Kidney epithelial cell (primary cell): ENCODE measurements at regions not wholly inside any gene's neighbourhood (a gene's known extent, or its start where the extent isn't known, plus 50 kb on each side); places are given as distances from the start of the nearest gene placed in this dataset.
A peak's percentile ranks its signal among the peaks of the same experiment; 100 is the strongest.

Source experiments
- DNase-seq: peaks from one replicate; pipeline ENCODE4 v3.0.0-alpha.2; 2010; ENCODE audit warnings: low read depth
- H3K27me3 ChIP-seq: 2 replicates; pipeline ENCODE4 v1.6.0; 2011; ENCODE audit warnings: low read length; ENCODE audit not compliant: control insufficient read depth, insufficient read depth
- H3K36me3 ChIP-seq: 2 replicates; pipeline ENCODE4 v1.5.1; 2011; ENCODE audit warnings: low read length; ENCODE audit not compliant: control insufficient read depth, insufficient read depth
- H3K4me3 ChIP-seq: 2 replicates; pipeline ENCODE4 v1.5.1; 2011; ENCODE audit warnings: low read depth, mild to moderate bottlenecking, control low read depth, low read length
- TF ChIP-seq, protein P1 (sequence below): IDR thresholded peaks from 2 replicates; pipeline ENCODE4 v1.5.1; 2011; ENCODE audit warnings: mild to moderate bottlenecking, moderate library complexity, low read length, control low read depth, inconsistent platforms; ENCODE audit not compliant: insufficient read depth, poor library complexity, severe bottlenecking

DNA sequence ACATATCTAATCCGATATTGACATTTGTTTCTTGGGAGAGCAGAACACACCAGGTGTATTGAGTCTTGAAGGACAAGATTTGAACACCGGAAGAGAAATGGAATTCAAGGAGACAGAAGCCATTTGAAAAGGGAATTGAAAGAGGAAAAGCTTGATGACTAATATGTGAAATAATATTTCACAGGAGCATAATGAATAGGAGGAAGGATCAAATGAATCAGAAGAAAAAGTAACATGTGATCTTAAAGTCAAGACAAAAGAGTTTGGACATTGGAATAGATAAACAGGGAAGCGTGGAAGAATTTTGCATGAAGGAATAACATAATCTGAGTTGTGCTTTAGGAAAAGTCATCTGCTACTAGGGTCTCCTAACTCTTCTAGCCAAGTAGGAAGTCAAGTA, 145.5 kb upstream of the PDHA2 start:
- H3K4me3 ChIP-seq: no peak overlapping the region
- no peaks in the 10 kb centered on the region for H3K27me3 ChIP-seq
- DNase-seq: no peak
- TF ChIP-seq, protein P1, sequence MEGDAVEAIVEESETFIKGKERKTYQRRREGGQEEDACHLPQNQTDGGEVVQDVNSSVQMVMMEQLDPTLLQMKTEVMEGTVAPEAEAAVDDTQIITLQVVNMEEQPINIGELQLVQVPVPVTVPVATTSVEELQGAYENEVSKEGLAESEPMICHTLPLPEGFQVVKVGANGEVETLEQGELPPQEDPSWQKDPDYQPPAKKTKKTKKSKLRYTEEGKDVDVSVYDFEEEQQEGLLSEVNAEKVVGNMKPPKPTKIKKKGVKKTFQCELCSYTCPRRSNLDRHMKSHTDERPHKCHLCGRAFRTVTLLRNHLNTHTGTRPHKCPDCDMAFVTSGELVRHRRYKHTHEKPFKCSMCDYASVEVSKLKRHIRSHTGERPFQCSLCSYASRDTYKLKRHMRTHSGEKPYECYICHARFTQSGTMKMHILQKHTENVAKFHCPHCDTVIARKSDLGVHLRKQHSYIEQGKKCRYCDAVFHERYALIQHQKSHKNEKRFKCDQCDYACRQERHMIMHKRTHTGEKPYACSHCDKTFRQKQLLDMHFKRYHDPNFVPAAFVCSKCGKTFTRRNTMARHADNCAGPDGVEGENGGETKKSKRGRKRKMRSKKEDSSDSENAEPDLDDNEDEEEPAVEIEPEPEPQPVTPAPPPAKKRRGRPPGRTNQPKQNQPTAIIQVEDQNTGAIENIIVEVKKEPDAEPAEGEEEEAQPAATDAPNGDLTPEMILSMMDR: no peak
- H3K36me3 ChIP-seq: no peaks in the 10 kb centered on the region

DNA sequence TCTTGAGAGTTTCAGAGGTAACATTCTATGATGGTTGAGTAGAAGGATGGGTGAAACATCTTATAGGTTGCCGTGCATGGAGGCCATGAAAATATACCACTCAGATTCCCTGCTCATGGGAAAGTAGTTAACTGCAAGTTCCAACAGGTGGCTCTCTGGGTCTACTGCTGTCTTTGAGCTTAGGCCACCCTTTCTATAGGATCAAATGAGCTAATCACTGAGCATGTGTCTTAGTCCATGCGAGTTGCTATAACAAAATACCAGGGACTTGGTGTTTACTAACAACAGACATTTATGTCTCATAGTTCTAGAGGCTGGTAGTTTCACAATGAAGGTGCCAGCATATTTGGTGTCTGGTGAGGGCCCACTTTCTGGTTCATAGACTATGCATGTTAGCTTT, 144.8 kb upstream of the UNC5C start:
- H3K36me3 ChIP-seq: no peaks in the 10 kb centered on the region
- TF ChIP-seq, protein P1: peak; percentile 46
- no peak overlapping the region for H3K4me3 ChIP-seq
- DNase-seq: no peak
- no peaks in the 10 kb centered on the region for H3K27me3 ChIP-seq

DNA sequence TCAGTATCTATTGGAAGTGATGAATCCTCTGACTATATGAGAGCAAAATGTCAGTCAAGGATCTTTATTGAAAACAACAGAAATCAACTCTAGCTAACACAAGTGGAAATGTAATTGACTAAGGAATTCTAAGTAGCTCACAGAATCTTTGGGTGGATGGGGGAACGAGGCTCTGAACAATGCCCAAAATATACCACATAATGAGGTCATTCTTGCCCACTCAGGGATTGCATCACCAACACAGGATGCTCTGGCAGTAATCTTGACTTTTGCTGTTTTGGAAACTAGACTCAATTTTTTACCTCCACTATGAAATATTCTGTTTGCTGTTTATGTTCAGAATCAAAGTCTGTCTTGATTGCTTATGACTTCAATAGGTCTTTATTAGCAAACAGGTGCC, 127.4 kb upstream of the UNC5C start:
- DNase-seq: no peak
- no peak overlapping the region for H3K4me3 ChIP-seq
- TF ChIP-seq, protein P1: no peak
- H3K27me3 ChIP-seq: no peaks in the 10 kb centered on the region
- H3K36me3 ChIP-seq: no peaks in the 10 kb centered on the region

DNA sequence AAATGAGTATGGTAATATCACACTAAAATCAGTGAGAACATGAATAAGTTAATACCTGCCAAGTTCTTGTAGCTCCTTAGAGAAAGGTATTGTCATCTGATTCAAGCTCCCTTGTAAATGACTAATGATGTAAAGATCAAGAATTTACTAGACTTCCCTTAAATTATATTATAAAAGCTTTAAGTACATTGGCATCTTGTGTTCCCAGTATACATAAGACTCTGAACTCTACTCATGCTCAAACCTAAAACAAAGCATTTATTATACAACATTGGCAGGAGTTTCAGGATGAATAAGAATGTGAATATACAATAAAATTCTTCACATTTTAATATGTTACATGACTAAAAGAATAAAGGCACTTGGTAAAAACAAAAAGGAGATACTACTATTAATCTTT, 126.8 kb upstream of the UNC5C start:
- TF ChIP-seq, protein P1: no peak
- H3K36me3 ChIP-seq: no peaks in the 10 kb centered on the region
- H3K4me3 ChIP-seq: no peak overlapping the region
- H3K27me3 ChIP-seq: no peaks in the 10 kb centered on the region
- DNase-seq: no peak

DNA sequence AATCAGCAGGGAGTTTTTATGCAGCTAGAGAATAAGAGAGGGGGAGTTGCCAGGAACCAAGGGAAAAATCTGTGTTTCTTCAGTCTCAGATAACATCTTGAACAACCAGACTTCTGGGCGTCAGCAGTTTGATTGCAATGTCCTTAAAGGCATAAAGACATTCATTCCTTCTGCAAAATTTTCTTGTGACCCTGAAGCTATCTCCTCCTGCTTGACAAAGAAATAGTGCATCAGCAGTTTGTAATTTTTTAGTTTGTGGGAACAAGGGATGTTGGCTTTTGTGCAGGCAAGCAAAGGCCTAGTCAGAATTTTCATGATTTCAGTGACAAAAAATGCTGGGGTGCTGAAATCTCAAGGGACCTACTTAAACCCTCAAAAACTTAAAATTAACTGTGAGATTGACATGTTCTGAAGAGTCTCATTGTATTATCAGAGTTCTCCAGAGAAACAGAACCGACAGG, 125.8 kb upstream of the UNC5C start:
- DNase-seq: no peak
- H3K36me3 ChIP-seq: no peaks in the 10 kb centered on the region
- TF ChIP-seq, protein P1: no peak

DNA sequence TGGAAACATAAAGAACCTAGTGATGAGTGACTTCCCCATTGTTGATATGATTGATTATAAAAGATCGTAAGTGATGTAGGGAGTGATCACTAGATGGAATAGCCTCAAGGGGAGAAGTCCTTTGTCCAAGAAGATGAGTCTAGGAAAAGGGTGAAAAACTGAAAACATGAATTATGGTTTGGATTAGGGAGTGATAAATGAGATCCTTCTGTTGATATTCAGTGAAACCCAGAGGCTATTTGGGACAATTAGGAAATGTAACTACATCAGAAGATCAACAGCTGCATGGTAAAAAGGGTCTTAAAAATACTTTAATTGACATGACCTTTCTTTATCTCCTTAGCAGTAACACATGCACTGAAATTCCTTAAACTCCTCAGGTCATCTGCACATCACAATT, 124.0 kb upstream of the UNC5C start:
- TF ChIP-seq, protein P1: no peak
- DNase-seq: no peak
- no peaks in the 10 kb centered on the region for H3K36me3 ChIP-seq
- no peaks in the 10 kb centered on the region for H3K27me3 ChIP-seq
- H3K4me3 ChIP-seq: no peak overlapping the region

More for the DNA sequence above, 125.8 kb upstream of the UNC5C start:
- Histone ChIP-seq H3K27me3 (no peaks in the 10 kb centered on the region), H3K4me3 (no peak overlapping the region)
